ENCODE measurements at regions not wholly inside any gene's neighbourhood (a gene's known extent, or its start where the extent isn't known, plus 50 kb on each side); places are given as distances from the start of the nearest gene placed in this dataset.
"Not testable (repeated sequence)": the region's sequence is repeated elsewhere in the genome, so short reads cannot be mapped to it uniquely, and the experiment has no call there.

GRCh38 chr3:39727415-39727814 is 82.0 kb upstream of the MYRIP start:
- ATAC-seq (ENCODE audit: low read depth) (no peak), DNase-seq (ENCODE audit: low spot score) (no peak)
- Histone ChIP-seq H3K9me3 (ENCODE audit: severe bottlenecking) (no peaks in the 10 kb centered on the region), H3K36me3 (ENCODE audit: low read depth) (no peaks in the 10 kb centered on the region), H3K27ac (ENCODE audit: poor library complexity, severe bottlenecking) (no peak overlapping the region), H3K4me3 (ENCODE audit: severe bottlenecking) (no peak overlapping the region), H3K4me1 (ENCODE audit: insufficient read depth, poor library complexity, severe bottlenecking) (no peaks in the 10 kb centered on the region), H3K27me3 (ENCODE audit: insufficient read depth, poor library complexity, severe bottlenecking) (no peaks in the 10 kb centered on the region)
- no peak for TF ChIP-seq CTCF (IDR thresholded peaks at IDR 0.05; ENCODE audit: poor library complexity, severe bottlenecking)

- Histone ChIP-seq H3K4me3 (ENCODE audit: severe bottlenecking) (no peak overlapping the region), H3K27ac (ENCODE audit: poor library complexity, severe bottlenecking) (no peak overlapping the region), H3K36me3 (ENCODE audit: low read depth) (no peaks in the 10 kb centered on the region), H3K4me1 (ENCODE audit: insufficient read depth, poor library complexity, severe bottlenecking) (no peaks in the 10 kb centered on the region), H3K9me3 (ENCODE audit: severe bottlenecking) (no peaks in the 10 kb centered on the region), H3K27me3 (ENCODE audit: insufficient read depth, poor library complexity, severe bottlenecking) (no peaks in the 10 kb centered on the region)
- no peak for DNase-seq (ENCODE audit: low spot score)
- no peak for ATAC-seq (ENCODE audit: low read depth)
- no peak for TF ChIP-seq CTCF (IDR thresholded peaks at IDR 0.05; ENCODE audit: poor library complexity, severe bottlenecking)
Measured at GRCh38 chr3:39733804-39734203, 75.6 kb upstream of the MYRIP start.

GRCh38 chr3:39739658-39740057 is 69.8 kb upstream of the MYRIP start:
- H3K4me1 ChIP-seq (ENCODE audit: insufficient read depth, poor library complexity, severe bottlenecking); H3K4me3 ChIP-seq (ENCODE audit: severe bottlenecking); H3K36me3 ChIP-seq (ENCODE audit: low read depth); ATAC-seq (ENCODE audit: low read depth); H3K9me3 ChIP-seq (ENCODE audit: severe bottlenecking); H3K27ac ChIP-seq (ENCODE audit: poor library complexity, severe bottlenecking); H3K27me3 ChIP-seq (ENCODE audit: insufficient read depth, poor library complexity, severe bottlenecking); DNase-seq (ENCODE audit: low spot score): not testable (repeated sequence)

- Histone ChIP-seq H3K27ac (ENCODE audit: poor library complexity, severe bottlenecking) (no peak overlapping the region), H3K9me3 (ENCODE audit: severe bottlenecking) (no peaks in the 10 kb centered on the region), H3K4me3 (ENCODE audit: severe bottlenecking) (no peak overlapping the region), H3K36me3 (ENCODE audit: low read depth) (no peaks in the 10 kb centered on the region), H3K27me3 (ENCODE audit: insufficient read depth, poor library complexity, severe bottlenecking) (no peaks in the 10 kb centered on the region), H3K4me1 (ENCODE audit: insufficient read depth, poor library complexity, severe bottlenecking) (no peaks in the 10 kb centered on the region)
- no peak for DNase-seq (ENCODE audit: low spot score)
- no peak for TF ChIP-seq CTCF (IDR thresholded peaks at IDR 0.05; ENCODE audit: poor library complexity, severe bottlenecking)
- ATAC-seq (ENCODE audit: low read depth), result no peak
Measured at GRCh38 chr3:39744746-39745145, 64.7 kb upstream of the MYRIP start.

- H3K4me1 ChIP-seq (ENCODE audit: insufficient read depth, poor library complexity, severe bottlenecking), result no peaks in the 10 kb centered on the region
- H3K27me3 ChIP-seq (ENCODE audit: insufficient read depth, poor library complexity, severe bottlenecking), result no peaks in the 10 kb centered on the region
- H3K9me3 ChIP-seq (ENCODE audit: severe bottlenecking), result no peaks in the 10 kb centered on the region
- no peak for TF ChIP-seq CTCF (IDR thresholded peaks at IDR 0.05; ENCODE audit: poor library complexity, severe bottlenecking)
- DNase-seq (ENCODE audit: low spot score) (no peak), ATAC-seq (ENCODE audit: low read depth) (no peak)
- H3K4me3 ChIP-seq (ENCODE audit: severe bottlenecking), result no peak overlapping the region
- no peak overlapping the region for H3K27ac ChIP-seq (ENCODE audit: poor library complexity, severe bottlenecking)
- H3K36me3 ChIP-seq (ENCODE audit: low read depth), result no peaks in the 10 kb centered on the region
Measured at GRCh38 chr3:39748002-39748401, 61.4 kb upstream of the MYRIP start.
